Keratinocyte (primary cell): ENCODE measurements at regions not wholly inside any gene's neighbourhood (a gene's known extent, or its start where the extent isn't known, plus 50 kb on each side); places are given as distances from the start of the nearest gene placed in this dataset.

Source experiments
- EZH2 ChIP-seq: IDR thresholded peaks from one replicate; pipeline ENCODE4 v1.6.1; 2012; ENCODE audit warnings: inconsistent platforms, mild to moderate bottlenecking, low read length, moderate library complexity
- TF ChIP-seq, protein P1 (sequence below), 3 experiments: IDR thresholded peaks in 1 of 3; conservative IDR thresholded peaks in 1 of 3; optimal IDR thresholded peaks in 1 of 3; 2 replicates in 2 of 3; 3 replicates in 1 of 3; pipeline versions ENCODE3 to v1.5.1; 2011; ENCODE audit warnings: low read length in 3 of 3, mild to moderate bottlenecking in 3 of 3, moderate library complexity in 2 of 3, control low read depth in 1 of 3, inconsistent platforms in 1 of 3; ENCODE audit not compliant: insufficient read depth in 2 of 3; ENCODE audit errors: extremely low read depth in 1 of 3

DNA sequence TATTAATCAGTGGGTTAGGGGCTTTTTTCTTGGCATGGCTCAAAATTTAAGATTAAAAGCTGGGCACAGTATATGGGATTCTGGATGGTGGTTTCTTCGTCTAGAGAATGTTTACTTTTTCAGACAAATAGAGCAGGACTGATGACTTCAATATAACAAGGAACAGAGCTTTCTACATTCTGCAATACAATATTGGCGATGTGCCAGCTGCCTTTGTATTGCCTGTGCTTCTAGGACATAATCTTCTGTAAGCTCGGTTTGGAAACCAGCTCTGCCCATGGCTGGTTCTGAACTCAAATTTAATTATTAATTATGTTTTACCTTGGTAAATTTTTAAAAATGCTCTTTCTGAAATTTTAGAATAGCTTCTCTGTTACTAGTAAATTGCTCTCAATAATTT is 139.1 kb upstream of the TRPC4 start:
- no peak for TF ChIP-seq EZH2
- TF ChIP-seq, protein P1, sequence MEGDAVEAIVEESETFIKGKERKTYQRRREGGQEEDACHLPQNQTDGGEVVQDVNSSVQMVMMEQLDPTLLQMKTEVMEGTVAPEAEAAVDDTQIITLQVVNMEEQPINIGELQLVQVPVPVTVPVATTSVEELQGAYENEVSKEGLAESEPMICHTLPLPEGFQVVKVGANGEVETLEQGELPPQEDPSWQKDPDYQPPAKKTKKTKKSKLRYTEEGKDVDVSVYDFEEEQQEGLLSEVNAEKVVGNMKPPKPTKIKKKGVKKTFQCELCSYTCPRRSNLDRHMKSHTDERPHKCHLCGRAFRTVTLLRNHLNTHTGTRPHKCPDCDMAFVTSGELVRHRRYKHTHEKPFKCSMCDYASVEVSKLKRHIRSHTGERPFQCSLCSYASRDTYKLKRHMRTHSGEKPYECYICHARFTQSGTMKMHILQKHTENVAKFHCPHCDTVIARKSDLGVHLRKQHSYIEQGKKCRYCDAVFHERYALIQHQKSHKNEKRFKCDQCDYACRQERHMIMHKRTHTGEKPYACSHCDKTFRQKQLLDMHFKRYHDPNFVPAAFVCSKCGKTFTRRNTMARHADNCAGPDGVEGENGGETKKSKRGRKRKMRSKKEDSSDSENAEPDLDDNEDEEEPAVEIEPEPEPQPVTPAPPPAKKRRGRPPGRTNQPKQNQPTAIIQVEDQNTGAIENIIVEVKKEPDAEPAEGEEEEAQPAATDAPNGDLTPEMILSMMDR (optimal IDR thresholded peaks at IDR 0.05 in 1 of 3, IDR thresholded peaks at IDR 0.05 in 1 of 3, conservative IDR thresholded peaks at IDR 0.05 in 1 of 3; ENCODE audit: extremely low read depth in 1 of 3, insufficient read depth in 2 of 3, low read length in 3 of 3): no peak
